Activated T-helper 1 cell treated with Interleukin-2 at 50 U/mL for 16 hours (primary cell): ENCODE measurements at regions not wholly inside any gene's neighbourhood (a gene's known extent, or its start where the extent isn't known, plus 50 kb on each side); places are given as distances from the start of the nearest gene placed in this dataset.
"Not testable (repeated sequence)": the region's sequence is repeated elsewhere in the genome, so short reads cannot be mapped to it uniquely, and the experiment has no call there.

Source experiments
- DNase-seq: peaks from one replicate; pipeline ENCODE4 v3.0.0-alpha.2; 2020; ENCODE audit warnings: low read depth

GRCh38 chr11:122199661-122200060 is 83.6 kb upstream of the BLID start:
- DNase-seq = no peak

GRCh38 chr11:122198291-122198983 is 82.4 kb upstream of the BLID start:
- DNase-seq = no peak

DNA sequence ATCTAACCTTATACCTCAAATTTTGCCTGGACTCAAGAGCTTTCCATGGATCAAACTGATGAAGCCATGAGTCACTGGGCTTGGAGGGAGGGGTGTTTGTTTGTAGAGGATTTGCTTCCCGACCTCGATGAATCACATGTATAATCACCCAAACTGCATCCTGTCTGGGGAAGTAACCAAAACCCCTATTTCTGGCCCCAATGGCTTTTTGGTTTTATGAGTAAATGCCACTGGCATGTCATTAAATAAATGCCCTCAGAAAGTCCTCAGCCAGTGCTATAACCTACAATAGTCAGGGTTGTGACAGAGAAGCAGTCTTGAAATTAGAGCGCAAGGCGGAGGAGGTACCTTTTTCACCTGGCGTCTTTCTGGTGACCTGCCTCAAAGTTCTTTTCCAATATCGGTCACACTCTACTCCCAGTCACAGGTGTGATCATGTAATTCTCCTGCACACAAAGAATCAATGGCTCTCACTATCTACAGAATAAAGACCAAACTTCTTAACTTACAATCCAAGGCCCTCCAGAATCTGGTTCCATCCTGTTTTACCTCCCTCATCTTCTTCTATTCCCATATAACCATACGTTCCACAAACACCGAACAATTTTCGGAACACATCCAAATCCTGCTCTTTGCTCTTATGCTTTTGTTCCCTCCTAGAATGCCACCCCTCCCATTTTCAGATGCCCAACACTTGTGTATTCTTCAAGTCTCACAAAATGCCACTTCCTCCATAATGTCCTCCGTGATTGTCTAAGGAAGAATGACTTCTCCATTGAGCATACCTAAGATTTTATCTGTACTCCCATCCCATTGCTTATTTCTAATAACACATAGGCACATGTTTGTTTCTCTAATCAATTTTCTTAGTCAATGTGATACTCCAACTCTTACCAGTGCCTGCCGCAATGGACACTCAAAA is 81.3 kb upstream of the BLID start:
- DNase-seq = no peak

GRCh38 chr11:122195790-122196189 is 79.8 kb upstream of the BLID start:
- DNase-seq = no peak

DNA sequence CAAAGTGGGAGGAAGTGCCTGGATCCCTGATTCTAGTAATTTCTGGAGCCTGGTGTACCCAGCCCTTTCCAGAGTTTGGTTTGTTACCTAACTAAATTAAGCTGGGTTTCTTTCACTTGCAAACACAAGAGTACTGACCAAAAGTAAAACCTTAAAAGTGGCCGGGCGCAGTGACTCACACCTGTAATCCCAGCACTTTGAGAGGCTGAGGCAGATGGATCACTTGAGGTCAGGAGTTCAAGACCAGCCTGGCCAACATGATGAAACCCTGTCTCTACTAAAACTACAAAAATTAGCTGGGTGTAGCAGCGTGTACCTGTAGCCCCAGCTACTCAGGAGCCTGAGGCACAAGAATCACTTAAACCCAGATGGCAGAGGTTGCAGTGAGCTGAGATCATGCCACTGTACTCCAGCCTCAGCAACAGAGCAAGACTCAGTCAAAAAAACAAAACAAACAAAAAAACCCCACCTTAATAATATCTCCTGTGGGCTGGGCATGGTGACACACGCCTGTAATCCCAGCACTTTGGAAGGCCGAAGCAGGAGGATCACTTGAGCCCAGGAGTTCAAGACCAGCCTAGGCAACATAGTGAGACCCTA is 78.0 kb upstream of the BLID start:
- not testable (repeated sequence) for DNase-seq

- no peak for DNase-seq
Measured at GRCh38 chr11:122193457-122193856, 77.4 kb upstream of the BLID start.

GRCh38 chr11:122192634-122193255 is 76.7 kb upstream of the BLID start:
- no peak for DNase-seq

- DNase-seq = no peak
Measured at GRCh38 chr11:122190768-122191167, 74.8 kb upstream of the BLID start.

DNA sequence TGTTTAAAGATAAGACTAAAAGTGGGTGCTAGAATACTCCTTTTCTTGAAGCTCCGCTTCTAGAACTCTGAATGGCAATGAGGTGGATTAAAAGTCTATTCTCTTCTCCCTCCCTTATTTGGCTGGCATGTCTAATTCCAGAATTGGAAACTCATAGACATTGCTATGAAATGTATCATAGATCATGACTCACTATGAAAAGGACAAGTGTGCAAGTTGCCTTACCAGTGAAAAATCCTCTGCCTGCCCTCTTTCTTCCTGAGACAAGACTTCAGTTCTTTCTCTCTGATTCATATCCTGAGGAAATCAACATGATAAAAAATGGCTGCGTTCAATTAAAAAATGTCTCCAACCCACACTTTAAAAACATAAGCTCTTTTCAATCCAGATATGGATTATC is 73.2 kb upstream of the BLID start:
- DNase-seq = no peak

DNA sequence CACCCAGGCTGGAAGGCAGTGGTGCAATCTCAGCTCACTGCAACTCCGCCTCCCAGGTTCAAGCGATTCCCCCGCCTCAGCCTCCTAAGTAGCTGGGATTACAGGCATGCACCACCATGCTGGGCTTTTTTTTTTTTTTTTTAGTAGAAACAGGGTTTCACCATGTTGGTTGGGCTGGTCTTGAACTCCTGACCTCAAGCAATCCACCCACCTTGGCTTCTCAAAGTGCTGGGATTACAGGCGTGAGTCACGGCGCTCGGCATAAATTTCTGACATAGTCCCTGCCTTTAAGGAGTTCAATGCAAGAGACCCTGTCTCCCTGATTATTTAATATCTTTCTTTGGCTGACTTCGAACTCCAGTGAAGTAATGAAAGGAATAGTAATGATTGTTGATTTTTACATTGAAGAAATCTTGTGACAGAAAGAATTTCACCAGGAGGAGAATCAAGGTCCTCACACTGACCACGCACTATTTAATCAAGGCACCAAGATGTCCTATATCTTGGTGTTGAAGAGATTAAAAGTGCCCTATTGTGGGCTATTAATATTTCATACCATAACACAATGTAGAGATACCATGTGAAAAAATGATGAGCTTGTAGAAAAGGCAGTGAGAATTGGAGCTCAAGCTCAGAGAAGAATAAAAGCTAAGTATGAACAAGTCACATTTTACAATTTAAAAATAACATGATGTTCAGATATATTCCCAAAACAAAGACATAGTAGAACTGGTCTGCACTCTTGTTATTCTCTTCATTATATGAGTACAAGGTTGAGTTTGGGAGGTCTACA is 71.6 kb upstream of the BLID start:
- no peak for DNase-seq

DNA sequence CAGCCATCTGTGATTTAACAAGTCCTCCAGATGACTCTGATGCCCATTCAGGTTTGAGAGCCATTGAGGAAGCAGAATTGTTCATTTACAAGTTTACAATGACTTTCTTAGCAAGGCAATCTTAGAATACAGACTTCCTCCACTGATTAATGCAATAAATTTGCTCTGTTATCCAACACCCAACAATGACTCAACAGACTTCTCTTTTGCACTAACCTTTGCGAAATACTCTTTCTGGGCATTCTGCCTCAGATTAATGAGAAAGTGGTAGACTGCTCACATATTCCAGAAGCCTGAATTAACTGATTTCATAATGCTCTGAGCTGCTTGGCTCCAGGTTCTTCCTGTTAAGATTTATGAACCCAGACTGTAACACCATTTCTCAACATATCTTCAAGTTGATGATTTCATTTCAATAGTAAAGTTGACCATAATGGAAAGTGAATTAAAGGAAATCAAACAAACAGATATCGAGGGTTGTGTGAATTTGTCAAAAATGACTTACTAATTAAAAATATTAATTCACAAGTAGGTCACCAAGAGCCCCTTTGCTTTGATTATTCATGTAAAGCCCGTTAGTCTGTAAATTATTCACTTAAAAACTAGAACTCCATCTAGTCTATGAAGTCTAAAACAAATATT is 70.5 kb upstream of the BLID start:
- no peak for DNase-seq

GRCh38 chr11:122183933-122184332 is 67.9 kb upstream of the BLID start:
- DNase-seq = no peak

GRCh38 chr11:122181893-122182292 is 65.9 kb upstream of the BLID start:
- DNase-seq = no peak

DNA sequence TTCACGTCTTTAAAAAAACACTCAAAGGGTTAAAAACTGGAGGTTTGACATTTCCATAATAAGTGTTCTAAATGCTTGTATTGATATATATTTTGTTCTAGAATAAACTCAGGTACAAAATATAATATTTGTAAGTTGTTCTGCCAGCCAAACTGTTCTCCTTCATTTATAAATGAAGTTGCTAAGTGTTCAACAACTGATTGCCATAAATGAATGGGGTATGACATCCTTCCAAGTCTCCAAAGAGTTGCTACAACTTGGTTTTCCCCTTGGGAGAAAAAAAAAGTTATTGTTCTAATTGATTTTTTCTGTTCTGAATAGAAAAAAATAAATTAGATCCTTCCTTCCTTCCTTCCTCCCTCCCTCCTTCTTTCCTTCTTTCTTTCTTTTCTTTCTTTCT is 65.4 kb upstream of the BLID start:
- DNase-seq = no peak

DNA sequence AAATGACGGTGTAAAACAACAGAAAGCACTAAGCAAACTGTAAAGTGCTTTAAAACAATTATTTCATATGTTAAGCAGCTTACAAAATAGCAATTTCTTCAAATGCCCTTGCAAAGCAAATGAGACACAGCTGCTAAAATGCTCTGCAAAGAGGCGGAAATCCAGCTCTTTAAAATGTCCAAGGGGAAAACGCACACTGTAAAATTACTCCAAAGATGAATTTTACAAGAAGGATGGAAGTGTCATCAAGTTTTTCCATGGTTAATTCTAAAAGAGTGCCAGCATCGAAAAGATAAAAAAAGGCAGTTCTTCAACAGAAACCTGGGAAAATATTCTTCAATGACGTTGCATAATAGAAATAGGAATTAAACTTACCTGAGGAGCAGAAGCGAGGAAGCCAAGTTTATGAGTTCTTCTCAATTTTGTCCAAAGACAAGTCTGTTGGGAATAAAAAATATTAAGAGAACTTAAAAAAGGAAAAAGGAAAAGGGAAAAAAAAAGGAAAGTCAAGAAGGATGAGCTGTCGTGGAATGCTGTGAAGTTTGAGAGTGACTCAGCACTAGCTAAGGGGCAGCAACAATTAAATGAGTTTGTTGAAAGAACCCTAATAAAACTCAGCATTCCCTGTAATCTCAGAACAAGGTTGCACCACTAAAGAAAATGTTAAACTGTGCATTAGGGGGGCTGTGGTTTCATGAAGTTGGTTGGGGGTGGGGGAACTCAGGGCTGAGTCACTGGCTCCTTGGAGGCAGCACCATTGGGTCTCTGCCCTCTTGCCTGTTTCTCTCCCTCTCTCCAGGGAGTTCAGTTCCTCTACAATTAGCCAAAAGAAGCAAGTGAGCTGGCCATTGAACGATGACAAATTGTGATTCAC is 64.2 kb upstream of the BLID start:
- no peak for DNase-seq

DNA sequence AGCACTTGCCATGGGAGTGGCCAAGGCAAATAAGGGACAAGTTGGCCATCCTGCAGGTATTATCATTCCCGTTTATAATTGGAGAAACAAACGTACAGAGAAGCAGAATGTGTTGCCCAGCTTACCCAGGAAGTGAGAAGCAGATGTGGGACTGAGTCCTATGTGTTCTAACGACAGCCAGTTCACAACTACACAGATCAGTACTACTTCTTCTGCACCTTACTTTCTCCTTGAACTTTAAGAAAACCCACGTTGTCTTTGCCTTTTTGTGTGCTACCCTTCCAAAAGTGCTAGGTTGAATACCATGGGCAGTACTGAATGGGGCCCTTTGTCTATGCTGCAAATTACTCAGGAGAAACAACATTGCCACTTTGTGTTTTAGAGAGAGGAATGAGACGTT is 62.8 kb upstream of the BLID start:
- DNase-seq = no peak

GRCh38 chr11:122177238-122177637 is 61.2 kb upstream of the BLID start:
- no peak for DNase-seq

DNA sequence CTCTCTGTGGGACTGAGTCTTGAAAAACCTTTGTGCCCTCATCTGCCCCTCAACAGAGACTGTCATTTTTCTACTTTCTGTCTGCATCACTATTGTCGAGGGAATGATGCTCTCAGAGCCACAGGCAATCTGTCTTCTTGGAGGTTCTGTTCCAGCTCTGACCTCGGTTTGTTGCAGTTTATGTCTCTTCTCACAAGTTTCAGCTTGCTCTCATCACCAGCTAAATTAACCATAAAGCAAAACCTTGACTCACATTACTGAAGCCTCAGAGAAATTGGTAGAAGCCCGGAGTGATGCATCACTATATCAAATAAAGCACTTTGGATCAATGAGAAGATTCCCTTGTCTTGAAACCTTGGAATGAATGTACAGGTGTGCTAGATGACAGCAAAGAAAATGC is 60.6 kb upstream of the BLID start:
- no peak for DNase-seq

DNA sequence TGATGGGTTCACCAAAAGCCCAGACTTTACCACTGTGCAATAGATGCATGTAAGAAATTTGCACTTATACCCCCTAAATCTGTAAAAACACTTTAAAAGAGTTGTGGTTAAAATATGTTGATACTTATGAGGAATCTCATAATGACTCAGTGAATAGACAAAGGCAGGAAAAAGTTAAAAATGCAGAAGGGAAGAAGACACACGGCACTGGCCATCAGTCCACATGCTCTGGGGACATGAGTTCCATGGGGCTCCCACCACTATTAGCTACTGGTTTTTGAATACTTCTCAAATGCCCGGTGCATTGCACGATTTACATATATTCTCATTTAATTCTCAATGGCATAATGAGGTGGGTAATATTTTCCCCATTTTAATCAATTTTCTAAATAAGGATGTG is 59.3 kb upstream of the BLID start:
- no peak for DNase-seq

DNA sequence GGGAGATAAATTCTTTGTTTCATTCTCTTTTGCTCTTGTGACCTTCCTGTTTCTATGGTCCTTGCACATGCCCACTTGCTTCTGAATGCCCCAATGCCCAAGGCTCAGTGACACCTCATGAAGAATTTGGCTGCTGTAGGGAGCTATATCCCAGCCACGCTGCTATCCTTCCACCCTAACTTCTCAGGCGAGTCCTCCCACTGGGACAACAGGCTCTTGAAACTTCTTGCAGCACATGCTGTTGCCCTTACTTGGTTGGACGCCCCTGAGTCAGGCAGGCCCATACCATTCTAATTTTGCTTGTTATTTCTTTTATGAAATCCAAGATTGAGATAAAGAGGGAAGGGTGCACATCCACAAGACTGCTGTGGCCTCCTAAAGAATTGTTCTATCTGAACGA is 57.6 kb upstream of the BLID start:
- DNase-seq = no peak
